ENCODE measurements at regions not wholly inside any gene's neighbourhood (a gene's known extent, or its start where the extent isn't known, plus 50 kb on each side); places are given as distances from the start of the nearest gene placed in this dataset.

- no peak for DNase-seq
Measured at GRCh38 chr2:163808406-163808805, 72.6 kb upstream of the FIGN start.

DNA sequence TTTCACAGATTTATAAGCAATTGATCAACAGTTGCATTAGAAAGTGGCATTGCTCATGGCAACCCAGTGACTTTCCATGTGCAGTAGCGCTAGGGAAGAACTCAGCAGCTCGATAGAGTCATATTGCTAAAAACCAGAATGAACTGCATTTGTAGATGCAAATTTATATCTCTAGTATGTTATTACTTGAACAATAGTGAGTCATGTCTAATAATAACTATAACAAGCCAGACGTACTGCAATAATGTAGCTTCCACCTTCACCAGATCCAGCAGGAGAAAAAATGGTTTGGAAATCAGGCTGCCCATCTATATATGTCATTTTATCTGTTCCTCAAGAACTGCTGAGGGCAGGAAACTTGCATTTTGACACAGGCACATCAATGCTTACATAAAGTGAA, 66.5 kb upstream of the FIGN start:
- DNase-seq = no peak

- DNase-seq = no peak
Measured at GRCh38 chr2:163801486-163801885, 65.7 kb upstream of the FIGN start.

DNA sequence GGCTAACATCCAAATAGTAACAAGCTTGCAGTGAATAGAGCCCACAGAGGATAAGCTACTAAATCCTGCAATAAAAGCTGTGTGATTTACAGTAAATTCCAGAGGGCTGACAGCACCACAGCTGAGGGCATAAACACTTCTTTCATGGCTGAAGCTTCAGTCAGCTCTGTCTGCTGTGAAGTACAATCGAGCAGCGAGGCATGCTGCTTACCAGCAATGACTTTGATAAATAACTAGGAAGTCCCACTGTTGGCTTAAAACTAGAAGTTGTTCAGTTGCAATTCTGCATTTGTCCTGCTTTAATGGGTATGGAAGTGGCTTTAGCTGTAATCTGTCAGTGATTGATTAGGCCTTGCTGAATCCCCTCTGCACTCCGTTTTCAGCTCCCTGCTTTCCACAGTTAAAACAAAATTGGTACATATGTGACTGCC, 65.2 kb upstream of the FIGN start:
- no peak for DNase-seq

DNA sequence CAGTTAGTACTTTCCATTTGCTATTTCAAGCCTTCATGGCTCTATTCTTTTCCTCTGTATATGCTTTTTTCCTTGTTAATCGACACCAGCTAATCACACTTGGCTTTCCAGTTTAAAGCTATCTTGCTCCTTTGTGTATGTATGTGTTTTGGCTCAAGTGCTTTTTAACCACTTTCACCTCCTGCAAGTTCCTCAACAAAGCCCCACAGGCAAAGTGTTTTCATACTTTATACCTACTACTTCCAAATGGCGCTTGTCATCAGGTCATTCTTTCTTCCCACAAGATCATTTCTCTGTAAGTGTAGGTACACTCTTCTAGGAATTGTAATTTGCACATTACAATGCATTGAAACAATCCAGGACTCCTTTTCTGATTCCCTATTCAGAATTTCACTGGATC, 64.0 kb upstream of the FIGN start:
- no peak for DNase-seq

DNA sequence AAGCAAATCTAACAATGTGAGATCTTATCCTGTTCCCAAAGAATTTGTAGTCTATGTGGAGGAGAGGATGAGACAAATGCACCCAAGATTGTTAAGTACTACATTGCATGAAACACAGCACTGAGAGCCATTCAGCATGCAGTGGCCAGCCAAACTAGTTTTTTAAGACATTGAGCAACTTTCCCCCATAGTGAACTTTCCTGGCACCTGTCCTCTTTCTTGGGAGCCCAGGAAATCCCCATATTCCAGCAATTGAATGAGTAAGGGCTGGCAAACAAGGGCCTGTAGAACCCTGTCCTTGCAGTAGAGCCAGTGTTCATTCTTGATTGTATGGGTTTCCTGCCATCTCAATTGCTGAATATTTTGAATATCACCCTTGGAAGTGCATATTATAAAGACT, 58.8 kb upstream of the FIGN start:
- no peak for DNase-seq
